Erythroblast (primary cell): ENCODE measurements at regions not wholly inside any gene's neighbourhood (a gene's known extent, or its start where the extent isn't known, plus 50 kb on each side); places are given as distances from the start of the nearest gene placed in this dataset.

ENCODE experiments used
- GATA1 ChIP-seq: IDR thresholded peaks from 2 replicates; pipeline ENCODE4 v1.6.1; 2011; ENCODE audit warnings: low read depth, mild to moderate bottlenecking, control low read depth, low read length, moderate library complexity
- POLR2A ChIP-seq: IDR thresholded peaks from 2 replicates; pipeline ENCODE4 v1.6.1; 2011; ENCODE audit warnings: mild to moderate bottlenecking, low read length

GRCh38 chr10:118210276-118210675 lies 131.8 kb downstream of the FAM204A start:
- TF ChIP-seq POLR2A (no peak), GATA1 (no peak)
